Kidney capillary endothelial cell (primary cell): ENCODE measurements at regions not wholly inside any gene's neighbourhood (a gene's known extent, or its start where the extent isn't known, plus 50 kb on each side); places are given as distances from the start of the nearest gene placed in this dataset.
A peak's percentile ranks its signal among the peaks of the same experiment; 100 is the strongest.
"Not testable (repeated sequence)": the region's sequence is repeated elsewhere in the genome, so short reads cannot be mapped to it uniquely, and the experiment has no call there.

Experiments used
- DNase-seq: peaks from one replicate; pipeline ENCODE4 v3.0.0-alpha.2; 2018; ENCODE audit warnings: low spot score

DNA sequence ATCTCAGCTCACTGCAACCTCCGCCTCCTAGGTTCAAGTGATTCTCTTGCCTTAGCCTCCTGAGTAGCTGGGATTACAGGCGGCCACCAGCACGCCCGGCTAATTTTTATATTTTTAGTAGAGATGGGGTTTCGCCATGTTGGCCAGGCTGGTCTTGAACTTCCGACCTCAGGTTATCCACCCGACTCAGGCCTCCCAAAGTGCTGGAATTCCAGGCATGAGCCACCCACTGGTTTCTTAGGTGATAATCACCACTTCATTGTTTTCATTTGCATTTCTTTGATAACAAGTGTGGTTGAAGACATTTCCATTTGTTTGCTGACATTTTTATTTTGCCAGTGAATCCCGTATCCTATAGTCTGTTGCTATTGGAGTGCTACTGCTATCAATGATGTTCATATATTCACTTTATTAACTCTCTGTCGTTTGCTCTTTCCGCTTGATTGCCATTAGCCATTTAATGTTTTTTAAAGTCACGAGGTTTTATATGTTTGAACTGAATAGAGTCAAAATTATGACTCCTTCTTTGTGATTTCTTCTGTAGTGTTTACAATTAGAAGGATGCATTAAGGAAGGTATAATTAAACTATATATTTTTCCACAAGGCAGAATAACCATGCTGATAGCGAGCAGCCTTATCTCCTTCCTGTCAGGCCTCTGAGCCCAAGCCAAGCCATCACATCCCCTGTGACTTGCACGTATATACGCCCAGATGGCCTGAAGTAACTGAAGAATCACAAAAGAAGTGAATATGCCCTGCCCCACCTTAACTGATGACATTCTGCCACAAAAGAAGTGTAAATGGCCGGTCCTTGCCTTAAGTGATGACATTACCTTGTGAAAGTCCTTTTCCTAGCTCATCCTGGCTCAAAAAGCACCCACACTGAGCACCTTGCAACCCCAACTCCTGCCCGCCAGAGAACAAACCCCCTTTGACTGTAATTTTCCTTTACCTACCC, 87.3 kb upstream of the DAPK1 start:
- DNase-seq = not testable (repeated sequence)

DNA sequence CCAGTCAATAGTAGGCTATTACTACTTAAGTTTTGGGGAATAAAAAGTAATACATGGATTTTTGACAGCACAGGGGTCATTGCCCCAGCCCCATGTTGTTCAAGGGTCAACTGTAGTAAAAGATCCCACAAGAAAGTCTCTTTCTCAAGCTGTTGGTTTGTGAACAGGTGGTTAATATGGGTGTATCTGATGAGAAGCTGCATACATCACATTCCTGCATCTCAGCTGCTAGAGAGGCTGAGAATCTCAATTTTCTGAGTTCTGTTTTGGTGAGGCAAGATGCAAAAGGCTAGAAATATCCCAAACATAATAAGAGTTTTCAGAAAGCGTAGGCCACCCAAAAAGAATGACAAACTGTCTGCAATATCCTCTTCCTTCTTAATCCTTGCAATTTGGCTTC, 76.8 kb upstream of the DAPK1 start:
- DNase-seq = no peak

DNA sequence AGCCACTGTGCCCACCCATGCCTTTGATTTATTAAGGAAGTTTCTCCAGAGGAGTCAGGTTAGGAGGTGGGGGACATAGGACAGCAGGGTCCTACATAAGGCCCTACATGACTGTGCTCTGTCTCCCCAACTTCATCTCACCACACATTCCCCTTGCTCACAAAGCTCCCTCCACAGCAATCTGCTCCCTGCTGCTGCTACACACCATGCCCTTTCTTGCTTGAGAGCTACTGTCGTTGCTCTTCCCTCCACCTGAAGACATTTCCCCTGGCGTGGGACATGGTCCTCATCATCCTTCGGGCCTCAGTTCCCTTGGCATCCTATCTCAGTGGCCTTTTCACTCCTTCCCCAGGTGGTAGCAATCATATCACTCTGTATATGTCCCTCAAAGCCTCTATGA, 75.9 kb upstream of the DAPK1 start:
- DNase-seq = no peak

GRCh38 chr9:87422999-87423398, 74.7 kb upstream of the DAPK1 start:
- no peak for DNase-seq

- not testable (repeated sequence) for DNase-seq
These were observed 73.8 kb upstream of the DAPK1 start for GRCh38 chr9:87423885-87424284.

GRCh38 chr9:87425202-87425601, 72.5 kb upstream of the DAPK1 start:
- DNase-seq = no peak

GRCh38 chr9:87427851-87428506, 69.7 kb upstream of the DAPK1 start:
- no peak for DNase-seq

DNA sequence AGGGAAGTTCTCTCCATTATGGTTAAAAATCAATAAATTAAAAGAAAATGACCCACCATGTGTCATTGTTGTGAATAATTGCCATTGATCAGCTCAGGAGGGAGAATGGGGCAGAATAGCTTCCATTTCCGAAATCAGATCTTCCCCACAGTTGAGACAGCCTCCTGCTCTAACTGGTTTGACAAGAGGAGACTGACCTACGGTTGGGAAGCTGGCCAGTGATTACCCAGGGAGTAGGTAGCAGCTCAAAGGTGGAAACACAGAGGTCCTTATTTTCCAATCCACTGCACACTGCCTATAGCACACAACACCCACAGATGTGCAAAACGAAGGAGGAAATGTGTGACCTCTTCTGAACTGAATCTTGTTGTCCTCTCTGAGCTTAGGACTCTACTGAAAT, 69.0 kb upstream of the DAPK1 start:
- no peak for DNase-seq

DNA sequence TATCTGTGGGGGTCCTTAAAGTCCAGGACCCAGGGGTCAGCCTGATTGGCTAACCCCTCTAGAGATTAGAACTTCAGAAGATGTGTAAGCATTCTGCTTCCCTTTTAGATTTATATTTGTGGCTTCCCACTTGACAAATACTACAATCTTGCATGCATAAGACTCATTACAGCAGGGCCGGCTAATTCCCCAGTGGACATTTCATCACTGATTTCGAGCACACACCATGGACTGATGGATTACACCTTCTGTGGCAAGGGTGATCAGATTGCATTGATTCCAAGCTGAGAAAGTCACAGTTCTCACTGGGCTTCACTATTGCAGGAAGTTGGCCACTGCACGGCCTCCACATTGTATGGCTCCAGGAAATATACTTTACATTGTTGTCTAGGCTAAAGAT, 65.8 kb upstream of the DAPK1 start:
- no peak for DNase-seq

DNA sequence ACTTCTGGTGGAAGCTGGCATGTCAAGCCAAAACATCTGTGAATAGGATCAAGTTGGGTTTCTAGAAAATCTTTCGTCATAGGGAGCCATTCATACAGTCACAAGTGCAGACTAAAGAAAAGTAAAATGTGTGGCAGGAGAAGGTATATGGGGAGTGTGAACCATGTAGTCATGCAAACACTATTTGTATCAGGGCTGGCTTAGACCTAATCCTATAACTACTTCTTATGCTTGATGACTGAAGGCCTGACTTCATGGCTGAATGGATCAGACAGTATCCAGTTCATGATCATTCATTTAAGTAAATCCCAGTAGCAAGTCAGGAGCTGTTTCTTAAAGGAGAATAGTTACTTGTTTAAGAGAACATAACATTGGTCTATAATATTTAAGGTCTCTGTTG, 63.8 kb upstream of the DAPK1 start:
- no peak for DNase-seq

- DNase-seq = no peak
These were observed 63.3 kb upstream of the DAPK1 start for GRCh38 chr9:87434366-87434765.

GRCh38 chr9:87435189-87435880, 62.3 kb upstream of the DAPK1 start:
- no peak for DNase-seq

GRCh38 chr9:87436716-87437115, 61.0 kb upstream of the DAPK1 start:
- DNase-seq = no peak

DNA sequence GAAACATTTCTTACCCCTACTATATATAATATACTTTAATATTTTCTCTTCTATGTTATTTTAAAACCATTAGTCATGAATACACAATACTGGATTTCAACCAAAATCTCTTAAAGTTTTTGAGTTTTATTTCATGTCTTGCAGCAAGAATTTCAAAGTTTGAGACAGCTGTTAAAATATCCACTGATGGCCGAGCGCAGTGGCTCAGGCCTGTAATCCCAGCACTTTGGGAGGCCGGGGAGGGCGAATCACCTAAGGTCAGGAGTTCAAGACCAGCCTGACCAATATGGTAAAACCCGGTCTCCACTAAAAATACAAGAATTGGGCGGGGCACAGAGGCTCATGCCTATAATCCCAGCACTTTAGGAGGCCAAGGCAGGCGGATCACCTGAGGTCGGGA, 59.7 kb upstream of the DAPK1 start:
- DNase-seq = no peak

- no peak for DNase-seq
These were observed 56.4 kb upstream of the DAPK1 start for GRCh38 chr9:87441251-87441650.

DNA sequence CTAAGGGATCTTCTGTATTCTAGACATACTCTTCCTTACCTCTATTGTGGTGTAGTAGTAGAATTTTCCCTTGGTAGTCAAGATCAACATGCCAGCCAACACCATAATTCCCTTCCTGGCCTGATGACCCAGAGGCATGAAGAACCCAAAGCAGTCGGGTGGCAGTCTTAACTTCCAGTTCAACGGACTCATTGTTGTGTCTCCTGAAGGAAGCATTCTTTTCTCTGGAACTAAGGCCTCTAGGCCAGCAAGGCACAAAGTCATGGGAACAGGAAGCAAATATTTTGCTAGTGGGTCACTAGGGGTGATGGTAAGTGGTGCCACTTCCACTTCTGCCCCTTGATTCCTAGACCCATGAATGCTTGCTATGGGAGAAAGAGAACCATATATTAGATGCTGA, 55.2 kb upstream of the DAPK1 start:
- no peak for DNase-seq

GRCh38 chr9:87443006-87443405, 54.7 kb upstream of the DAPK1 start:
- DNase-seq = no peak

- DNase-seq = no peak
These were observed 54.2 kb upstream of the DAPK1 start for GRCh38 chr9:87443461-87443860.

DNA sequence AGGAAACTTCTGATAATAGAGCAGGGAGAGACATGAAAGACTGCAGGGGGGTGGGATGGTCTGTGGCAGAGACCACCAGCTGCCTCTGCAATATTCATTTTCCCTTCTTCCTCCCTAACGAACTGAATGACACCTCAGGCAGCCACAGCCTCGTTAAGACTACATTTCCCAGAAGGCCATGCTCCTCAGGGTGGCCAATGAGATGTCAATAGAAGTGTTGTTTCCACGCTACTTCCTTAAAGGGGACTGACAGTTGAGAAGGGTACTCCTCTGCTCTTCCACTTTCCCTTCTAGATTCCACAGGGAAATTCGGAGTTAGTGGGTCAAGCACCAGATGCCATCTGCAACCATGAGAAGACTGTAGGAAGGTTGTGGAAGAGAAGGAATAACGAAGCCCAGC, 52.0 kb upstream of the DAPK1 start:
- peak; percentile 20 for DNase-seq

- DNase-seq = no peak
These were observed 51.1 kb upstream of the DAPK1 start for GRCh38 chr9:87446527-87446926.

DNA sequence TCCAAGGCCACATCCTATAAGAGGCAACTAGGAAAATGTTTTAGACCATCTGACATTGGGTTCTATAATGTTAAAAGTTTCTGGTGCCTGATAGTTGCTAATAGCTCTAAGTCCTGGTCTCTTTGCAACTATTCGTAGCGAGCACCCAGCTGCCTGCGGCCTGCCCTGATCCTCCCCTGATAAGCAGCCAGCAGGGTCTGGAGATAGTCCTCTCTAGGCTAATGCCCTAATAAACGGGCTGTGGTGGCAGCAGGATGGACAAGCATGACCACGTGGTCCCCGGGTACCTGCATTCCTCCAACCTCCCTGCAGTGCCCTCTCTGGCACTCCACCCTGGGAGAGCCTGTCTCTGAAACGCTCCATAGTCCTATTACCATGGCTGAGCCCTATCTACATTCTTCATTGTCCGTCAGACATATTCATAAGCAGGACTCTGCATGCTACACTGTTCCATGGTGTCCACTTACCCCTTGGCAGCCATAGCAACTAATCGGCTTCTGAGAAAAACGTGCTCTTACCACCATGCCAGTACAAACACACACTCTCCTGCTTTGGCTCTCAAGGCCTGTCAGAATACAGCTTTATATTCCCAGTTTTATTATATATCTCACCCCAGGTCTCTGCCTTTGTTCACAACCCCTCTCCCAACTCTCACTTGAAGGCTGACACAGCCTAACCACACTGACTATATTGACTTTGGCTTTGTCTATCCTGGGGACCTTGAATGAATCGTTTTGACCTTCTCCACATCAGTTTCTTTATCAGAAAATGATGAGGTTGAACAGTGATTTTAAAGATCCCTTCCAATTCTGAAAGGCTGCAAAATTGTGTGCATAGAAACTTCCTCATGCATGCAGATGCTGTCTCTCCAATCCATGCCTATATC, 49.9 kb upstream of the DAPK1 start:
- no peak for DNase-seq
